SK-N-SH (cell line): ENCODE measurements at regions not wholly inside any gene's neighbourhood (a gene's known extent, or its start where the extent isn't known, plus 50 kb on each side); places are given as distances from the start of the nearest gene placed in this dataset.

ENCODE experiments used
- ELF1 ChIP-seq: IDR thresholded peaks from 2 replicates; pipeline ENCODE4 v1.4.0; 2012
- EP300 ChIP-seq, 2 experiments: IDR thresholded peaks; 2 replicates each; pipeline versions ENCODE4 v1.4.0 to v1.6.1; 2012; ENCODE audit warnings: borderline replicate concordance in 1 of 2, low read depth in 1 of 2, low read length in 1 of 2
- EZH2phosphoT487 ChIP-seq: fragments of 200-600 bp; sonication (generic); IDR thresholded peaks from 2 replicates; pipeline ENCODE4 v1.6.1; 2017; ENCODE audit warnings: low read depth, mixed run types, mild to moderate bottlenecking, antibody characterized with exemption, moderate library complexity, borderline replicate concordance
- GATA2 ChIP-seq: sonication (generic); formaldehyde crosslinking; IDR thresholded peaks from 2 replicates; pipeline ENCODE4 v1.5.0; 2020; ENCODE audit warnings: mild to moderate bottlenecking, missing genetic modification reagents
- POLR2AphosphoS5 ChIP-seq: IDR thresholded peaks from 2 replicates; pipeline ENCODE4 v1.6.1; 2012; ENCODE audit warnings: low read depth, low read length
- RFX5 ChIP-seq: IDR thresholded peaks from 2 replicates; pipeline ENCODE4 v1.6.1; 2012; ENCODE audit warnings: mild to moderate bottlenecking, improper control_type of control experiment, low read length
- TCF12 ChIP-seq: IDR thresholded peaks from 2 replicates; pipeline ENCODE4 v1.4.0; 2012
- TF ChIP-seq, protein P1 (sequence below): fragments of 200-600 bp; sonication (generic); IDR thresholded peaks from 2 replicates; pipeline ENCODE4 v1.6.1; 2017; ENCODE audit warnings: antibody characterized with exemption, mild to moderate bottlenecking, moderate library complexity

GRCh38 chr3:154071146-154071545 lies 50.0 kb upstream of the ARHGEF26 start:
- TF ChIP-seq ELF1 (no peak), TCF12 (no peak), POLR2AphosphoS5 (no peak), EZH2phosphoT487 (no peak), EP300 (IDR thresholded peaks at IDR 0.05; ENCODE audit: borderline replicate concordance in 1 of 2, low read depth in 1 of 2, low read length in 1 of 2) (no peak), RFX5 (no peak), GATA2 (no peak)
- TF ChIP-seq, protein P1, sequence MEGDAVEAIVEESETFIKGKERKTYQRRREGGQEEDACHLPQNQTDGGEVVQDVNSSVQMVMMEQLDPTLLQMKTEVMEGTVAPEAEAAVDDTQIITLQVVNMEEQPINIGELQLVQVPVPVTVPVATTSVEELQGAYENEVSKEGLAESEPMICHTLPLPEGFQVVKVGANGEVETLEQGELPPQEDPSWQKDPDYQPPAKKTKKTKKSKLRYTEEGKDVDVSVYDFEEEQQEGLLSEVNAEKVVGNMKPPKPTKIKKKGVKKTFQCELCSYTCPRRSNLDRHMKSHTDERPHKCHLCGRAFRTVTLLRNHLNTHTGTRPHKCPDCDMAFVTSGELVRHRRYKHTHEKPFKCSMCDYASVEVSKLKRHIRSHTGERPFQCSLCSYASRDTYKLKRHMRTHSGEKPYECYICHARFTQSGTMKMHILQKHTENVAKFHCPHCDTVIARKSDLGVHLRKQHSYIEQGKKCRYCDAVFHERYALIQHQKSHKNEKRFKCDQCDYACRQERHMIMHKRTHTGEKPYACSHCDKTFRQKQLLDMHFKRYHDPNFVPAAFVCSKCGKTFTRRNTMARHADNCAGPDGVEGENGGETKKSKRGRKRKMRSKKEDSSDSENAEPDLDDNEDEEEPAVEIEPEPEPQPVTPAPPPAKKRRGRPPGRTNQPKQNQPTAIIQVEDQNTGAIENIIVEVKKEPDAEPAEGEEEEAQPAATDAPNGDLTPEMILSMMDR = no peak
